Motor neuron (in vitro differentiated cells): ENCODE measurements at regions not wholly inside any gene's neighbourhood (a gene's known extent, or its start where the extent isn't known, plus 50 kb on each side); places are given as distances from the start of the nearest gene placed in this dataset.

Source experiments
- ATAC-seq, 8 experiments: fragments of 200-7000 bp; cut with Tn5 transposase; replicated peaks in 6 of 8; 2 replicates each; pipeline ENCODE4 v1.8.0; 2021; ENCODE audit warnings: mild to moderate bottlenecking in 8 of 8, moderate library complexity in 8 of 8
- H3K27ac ChIP-seq, 2 donors: fragments of 250-450 bp; sonication (Bioruptor Pico); 2 replicates each; pipeline ENCODE4 v1.9.0; 2021; ENCODE audit warnings: antibody characterized with exemption in 2 of 2, mild to moderate bottlenecking in 2 of 2, moderate library complexity in 1 of 2
- H3K4me1 ChIP-seq, 2 donors: fragments of 250-450 bp; sonication (Bioruptor Pico); replicated peaks in 1 of 2; 2 replicates each; pipeline ENCODE4 v1.6.1; 2021; ENCODE audit warnings: antibody characterized with exemption in 2 of 2, mild to moderate bottlenecking in 2 of 2, moderate library complexity in 1 of 2
- H3K4me3 ChIP-seq, 5 donors: fragments of 250-450 bp; sonication (Bioruptor Pico); 2 replicates each; pipeline ENCODE4 v1.9.0; 2021; ENCODE audit warnings: antibody characterized with exemption in 5 of 5, mild to moderate bottlenecking in 5 of 5, moderate library complexity in 4 of 5
- WGBS, 10 experiments: fragments of 450-650 bp; shearing (Covaris generic); methylation state at CpG; one replicate each; pipeline ENCODE4 v1.0.0; 2022; 5-methylcytosine and 5-hydroxymethylcytosine counted together
- in situ Hi-C, 9 experiments: fragments of 400-800 bp; cut with MboI; loops; one replicate each; pipeline ENCODE4 v1.15.0; 2021; ENCODE audit warnings: low sequenced_read_pairs in 9 of 9, low pct_unique_long_range_greater_than_20kb in 2 of 9; ENCODE audit not compliant: unreplicated experiment in 9 of 9

- H3K4me1 ChIP-seq, result peaks cover 0 to 2% of the 10 kb centered on the region in 2 donors
- H3K27ac ChIP-seq, result no peak overlapping the region
- no peak overlapping the region for H3K4me3 ChIP-seq
- peak in 1 of 8 experiments; percentile 27 for ATAC-seq
- in situ Hi-C loops, result no loop called here
- WGBS, 10 experiments, result 0 to 71% (median 45%) methylated on average over 2 to 4 of the region's 4 CpGs
These were observed 126.6 kb downstream of the VAPA start for GRCh38 chr18:10040287-10041011.

- Histone ChIP-seq H3K4me3 (no peak overlapping the region), H3K4me1 (peaks cover 0 to 2% of the 10 kb centered on the region in 2 donors), H3K27ac (no peak overlapping the region)
- ATAC-seq, result peak in 1 of 8 experiments; percentile 35
- in situ Hi-C loops, result no loop called here
These were observed 127.4 kb downstream of the VAPA start for GRCh38 chr18:10041180-10041579.

GRCh38 chr18:10042492-10042891 lies 128.7 kb downstream of the VAPA start:
- WGBS, 10 experiments, result 67 to 100% (median 91%) methylated on average over 3 to 5 of the region's 5 CpGs; no CpG with 5 or more reads in 2 of the 10 experiments
- in situ Hi-C loops, result no loop called here
- H3K4me3 ChIP-seq, result no peak overlapping the region
- H3K27ac ChIP-seq, result no peak overlapping the region
- H3K4me1 ChIP-seq, result peaks cover 0 to 2% of the 10 kb centered on the region in 2 donors
- ATAC-seq, result no peak

DNA sequence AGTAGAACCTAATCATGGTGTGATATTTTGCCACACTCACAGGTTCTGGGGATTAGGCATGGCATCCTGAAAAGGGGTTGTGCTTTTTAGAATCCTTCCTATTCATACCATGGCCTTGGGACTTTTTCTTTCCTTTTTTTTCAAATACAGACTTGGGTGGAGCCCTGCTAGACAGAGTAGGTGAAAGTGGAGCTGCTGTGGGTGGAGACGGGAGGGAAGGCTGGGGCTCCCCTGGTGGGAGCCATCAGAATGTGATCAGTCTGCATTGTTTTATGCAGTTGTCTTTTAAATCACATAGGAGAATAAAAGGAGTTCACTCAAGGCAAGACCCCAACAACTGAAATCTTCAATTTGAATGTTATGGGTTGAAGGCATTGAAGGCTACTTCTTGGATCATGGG lies 130.2 kb downstream of the VAPA start:
- 57 to 100% (median 90%) methylated on average over 1 of the region's 1 CpG; no CpG with 5 or more reads in 6 of the 10 experiments for WGBS, 10 experiments
- in situ Hi-C loops, result no loop called here

GRCh38 chr18:10045296-10045891 lies 131.6 kb downstream of the VAPA start:
- Histone ChIP-seq H3K27ac (no peak overlapping the region), H3K4me3 (no peak overlapping the region), H3K4me1 (no peaks in the 10 kb centered on the region)
- WGBS, 10 experiments, result 53 to 100% (median 91%) methylated on average over 1 to 10 of the region's 23 CpGs; no CpG with 5 or more reads in 4 of the 10 experiments
- in situ Hi-C loops, result no loop called here
- ATAC-seq, result no peak

More for the DNA sequence above, 130.2 kb downstream of the VAPA start:
- H3K4me3 ChIP-seq, result no peak overlapping the region
- no peak overlapping the region for H3K27ac ChIP-seq
- ATAC-seq, result peak in 2 of 8 experiments; percentile 45 to 79
- peaks cover 0 to 2% of the 10 kb centered on the region in 2 donors for H3K4me1 ChIP-seq

DNA sequence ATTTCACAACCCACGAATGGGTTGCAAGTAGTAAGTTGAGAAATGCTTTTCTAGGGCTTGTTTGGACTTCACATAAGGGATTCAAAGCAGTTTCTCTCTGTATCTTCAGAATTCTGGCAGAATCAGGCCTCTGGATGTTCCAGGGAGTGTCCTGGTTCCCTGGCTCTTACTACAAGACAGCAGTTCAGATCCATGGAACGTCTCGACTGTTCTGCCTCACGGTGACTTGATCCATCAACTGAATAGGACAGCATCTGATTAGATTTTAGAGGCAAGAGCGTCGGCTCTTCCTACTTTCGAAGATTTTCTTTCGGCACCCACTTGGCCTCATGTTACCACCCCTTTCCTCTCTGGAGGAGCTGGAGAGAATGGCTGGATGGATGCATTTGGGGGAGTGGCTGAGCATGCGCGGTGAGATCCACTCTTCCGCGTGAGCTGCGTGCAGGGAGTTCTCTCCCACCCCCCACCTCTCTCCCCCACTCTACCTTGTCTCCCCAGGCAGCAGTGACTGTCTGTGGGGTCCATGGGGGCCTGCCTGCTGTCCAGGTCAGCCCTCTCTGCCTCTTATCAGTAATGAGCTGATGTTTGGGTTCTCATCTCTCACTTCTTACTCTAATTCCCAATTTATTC lies 132.5 kb downstream of the VAPA start:
- in situ Hi-C loops, result no loop called here
- no peak overlapping the region for H3K27ac ChIP-seq
- no peak for ATAC-seq
- WGBS, 10 experiments, result 27 to 100% (median 94%) methylated on average over 1 to 4 of the region's 13 CpGs; no CpG with 5 or more reads in 2 of the 10 experiments
- no peaks in the 10 kb centered on the region for H3K4me1 ChIP-seq
- no peak overlapping the region for H3K4me3 ChIP-seq

- in situ Hi-C loops, result no loop called here
These were observed 133.4 kb downstream of the VAPA start for GRCh38 chr18:10047237-10047636.

DNA sequence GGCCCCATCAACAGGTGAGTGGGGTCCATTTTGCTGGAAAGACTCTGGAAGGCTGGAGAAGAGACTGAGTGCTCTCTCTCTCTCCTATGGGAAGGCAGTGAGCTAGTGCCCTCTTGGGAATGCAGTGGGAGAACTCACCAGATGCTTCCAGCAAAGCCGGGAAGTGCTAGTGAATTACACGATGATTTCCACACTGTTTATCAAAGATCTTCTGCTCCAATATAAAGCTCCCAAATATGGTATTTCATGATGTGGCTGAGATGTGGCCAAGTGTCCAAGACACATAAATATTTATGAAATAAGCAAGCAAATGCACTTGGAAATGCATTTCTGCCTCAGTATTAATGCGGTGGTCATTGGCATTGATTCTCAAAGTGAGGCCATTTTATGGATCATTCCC lies 135.9 kb downstream of the VAPA start:
- Histone ChIP-seq H3K27ac (no peak overlapping the region), H3K4me1 (peaks cover 0 to 6% of the 10 kb centered on the region in 2 donors), H3K4me3 (no peak overlapping the region)
- in situ Hi-C loops, result no loop called here
- WGBS, 10 experiments, result 20 to 100% (median 69%) methylated on average over 1 to 3 of the region's 3 CpGs; no CpG with 5 or more reads in 4 of the 10 experiments
- peak in 1 of 8 experiments; percentile 14 for ATAC-seq

More at GRCh38 chr18:10047237-10047636, 133.4 kb downstream of the VAPA start:
- ATAC-seq, result peak in 2 of 8 experiments; percentile 68 to 77
- Histone ChIP-seq H3K4me1 (peaks cover 0 to 4% of the 10 kb centered on the region in 2 donors), H3K4me3 (no peak overlapping the region), H3K27ac (no peak overlapping the region)
- WGBS, 10 experiments, result 8 to 98% (median 86%) methylated on average over 1 to 6 of the region's 6 CpGs; no CpG with 5 or more reads in 3 of the 10 experiments

DNA sequence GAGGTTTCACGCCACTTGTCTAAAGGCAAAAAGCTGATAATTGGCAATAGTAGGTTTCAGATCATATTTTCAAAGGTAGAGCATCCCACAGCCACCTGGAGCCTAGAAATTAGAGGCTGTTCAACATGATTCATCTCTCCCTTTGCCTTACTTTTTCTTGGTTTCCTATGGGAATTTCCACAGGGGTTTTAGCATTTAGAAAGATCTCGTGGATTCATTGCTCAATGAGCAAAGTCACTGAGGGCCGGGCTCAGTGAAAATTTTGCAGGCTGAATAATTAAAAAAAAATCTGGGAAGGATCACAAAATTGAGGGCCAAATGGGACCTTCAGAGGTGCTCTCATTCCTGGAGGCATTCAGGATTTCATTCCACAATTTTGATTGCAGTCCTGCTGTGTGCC lies 137.1 kb downstream of the VAPA start:
- H3K4me1 ChIP-seq, result peaks cover 0 to 6% of the 10 kb centered on the region in 2 donors
- WGBS, 10 experiments, result 72 to 100% (median 100%) methylated on average over 1 to 3 of the region's 3 CpGs; no CpG with 5 or more reads in 1 of the 10 experiments
- in situ Hi-C loops, result no loop called here
- no peak overlapping the region for H3K27ac ChIP-seq
- ATAC-seq, result no peak
- no peak overlapping the region for H3K4me3 ChIP-seq

DNA sequence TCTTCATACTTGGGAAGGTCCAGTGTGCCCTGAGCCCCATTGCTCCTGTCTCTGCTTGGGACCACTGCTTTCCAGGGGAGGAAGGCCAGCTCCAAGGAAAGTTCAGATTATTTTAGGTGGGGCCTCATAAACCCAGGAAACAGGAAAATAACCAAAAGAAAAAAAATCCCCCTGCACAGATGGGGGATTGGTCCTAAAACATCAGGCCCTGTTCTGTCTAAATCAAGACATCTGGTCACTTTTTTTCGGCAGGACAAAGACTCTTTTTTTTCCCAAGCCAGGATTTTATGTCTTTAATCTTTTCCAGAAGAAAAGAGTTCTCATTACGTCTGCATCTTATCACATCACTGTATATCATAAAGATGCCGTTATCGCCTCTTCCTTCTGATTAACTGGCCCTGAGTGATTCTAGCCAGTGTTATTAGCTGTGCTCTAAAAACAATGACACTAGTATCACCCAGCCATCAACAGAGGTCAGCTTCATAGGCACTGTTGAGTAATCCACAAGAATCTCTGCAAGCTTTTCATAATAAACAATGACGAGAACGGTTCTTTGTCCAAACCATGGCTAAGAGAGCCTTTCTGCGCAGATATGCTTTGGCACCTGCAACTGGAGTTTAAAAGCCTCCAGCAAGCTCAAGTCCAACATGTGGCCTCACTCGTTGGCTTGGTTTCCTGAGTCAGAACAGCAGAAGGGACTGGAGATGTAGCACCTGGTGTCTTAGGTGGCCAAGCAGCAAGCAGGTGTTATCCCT lies 138.2 kb downstream of the VAPA start:
- no peak overlapping the region for H3K4me3 ChIP-seq
- in situ Hi-C loops, result no loop called here
- no peak overlapping the region for H3K27ac ChIP-seq
- ATAC-seq, result peak in 3 of 8 experiments; percentile 37 to 53 (median 39)
- peaks cover 0 to 6% of the 10 kb centered on the region in 2 donors for H3K4me1 ChIP-seq
- WGBS, 10 experiments, result 24 to 100% (median 89%) methylated on average over 1 to 8 of the region's 8 CpGs

DNA sequence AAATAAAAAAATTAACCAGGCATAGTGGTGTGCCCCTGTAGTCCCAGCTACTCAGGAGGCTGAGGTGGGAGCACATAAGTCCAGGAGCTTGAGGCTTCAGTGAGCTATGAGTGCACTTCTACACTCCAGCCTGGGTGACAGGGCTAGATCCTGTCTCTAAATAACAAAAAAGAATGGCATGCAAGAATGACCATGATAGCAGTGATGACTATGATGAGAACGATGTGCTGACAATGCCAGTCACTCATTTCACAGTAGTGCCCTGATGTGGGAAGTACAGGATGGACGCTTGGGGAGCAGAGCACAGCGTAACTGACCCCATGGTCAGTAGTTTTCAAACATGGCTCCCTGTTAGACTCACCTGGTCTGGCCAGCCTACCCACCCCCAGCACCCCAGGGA lies 139.1 kb downstream of the VAPA start:
- Histone ChIP-seq H3K4me1 (peaks cover 0 to 6% of the 10 kb centered on the region in 2 donors), H3K4me3 (no peak overlapping the region), H3K27ac (no peak overlapping the region)
- in situ Hi-C loops, result no loop called here
- WGBS, 10 experiments, result 80 to 100% (median 95%) methylated on average over 1 to 3 of the region's 3 CpGs; no CpG with 5 or more reads in 5 of the 10 experiments
- no peak for ATAC-seq

GRCh38 chr18:10053861-10054260 lies 140.0 kb downstream of the VAPA start:
- H3K27ac ChIP-seq, result no peak overlapping the region
- in situ Hi-C loops, result no loop called here
- peaks cover 0 to 6% of the 10 kb centered on the region in 2 donors for H3K4me1 ChIP-seq
- no peak for ATAC-seq
- no peak overlapping the region for H3K4me3 ChIP-seq
- 80 to 100% (median 100%) methylated on average over 1 to 4 of the region's 5 CpGs; no CpG with 5 or more reads in 3 of the 10 experiments for WGBS, 10 experiments
